GM19238 (cell line): ENCODE measurements at regions not wholly inside any gene's neighbourhood (a gene's known extent, or its start where the extent isn't known, plus 50 kb on each side); places are given as distances from the start of the nearest gene placed in this dataset.

ENCODE experiments used
- DNase-seq: peaks from one replicate; pipeline ENCODE4 v3.0.0; 2011; ENCODE audit warnings: low spot score; ENCODE audit not compliant: insufficient read length

DNA sequence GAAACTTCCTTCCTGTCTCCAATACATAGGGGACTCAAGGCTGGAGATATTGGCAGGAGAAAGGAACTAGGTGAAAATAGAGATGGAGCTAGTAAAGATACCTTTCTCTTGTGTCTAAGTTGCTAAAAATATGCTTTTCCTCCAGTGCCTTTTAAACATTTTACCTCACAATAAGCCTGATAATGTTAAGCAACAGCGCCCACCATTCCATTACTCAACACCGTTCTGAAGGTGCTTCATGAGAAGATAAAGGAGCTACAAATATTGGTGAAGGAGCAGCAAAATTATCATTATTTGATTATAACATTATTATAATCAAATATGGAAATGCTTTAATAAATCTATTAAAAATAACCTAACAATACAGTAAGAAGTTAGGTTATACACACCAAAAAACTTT, 83.6 kb upstream of the BARX2 start:
- DNase-seq, result no peak

DNA sequence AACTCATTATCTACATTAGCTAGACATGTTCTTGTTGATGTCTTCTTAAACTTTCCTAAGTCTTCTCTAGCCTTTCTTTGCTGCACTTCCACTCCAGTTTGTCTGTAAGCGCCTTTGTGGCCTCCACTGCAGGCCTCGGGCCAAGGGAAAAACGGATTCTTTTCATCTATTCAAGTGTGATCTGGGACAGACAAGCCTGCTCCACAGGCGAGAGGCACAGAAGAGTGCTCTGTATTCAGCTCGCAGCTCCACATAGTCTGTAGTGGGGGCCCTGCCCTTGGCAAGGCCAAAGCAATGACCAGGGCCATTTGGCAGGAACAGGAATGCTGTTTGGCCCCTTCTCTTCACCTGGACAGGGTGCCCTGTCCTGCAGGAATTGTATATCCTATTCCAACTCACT, 84.1 kb upstream of the BARX2 start:
- DNase-seq, result no peak

DNA sequence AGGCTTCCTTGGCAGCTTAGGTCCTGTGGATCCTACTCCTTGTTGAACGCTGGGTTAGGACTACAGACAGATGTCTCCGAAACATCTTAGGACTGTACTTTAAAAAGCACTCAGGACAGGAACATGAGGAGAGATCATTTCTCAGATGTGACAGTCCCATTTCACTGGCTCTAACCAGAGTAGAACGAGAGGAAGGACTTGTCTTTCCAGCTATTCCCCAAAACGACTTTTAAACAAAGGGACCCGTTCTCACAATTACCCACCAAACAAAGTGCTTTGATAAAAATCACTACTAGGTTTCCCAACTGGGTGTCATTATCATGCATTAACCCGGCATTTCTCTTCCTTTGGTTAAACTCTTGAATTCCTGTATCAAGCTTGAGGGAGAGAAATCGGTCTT, 84.7 kb upstream of the BARX2 start:
- DNase-seq, result no peak

DNA sequence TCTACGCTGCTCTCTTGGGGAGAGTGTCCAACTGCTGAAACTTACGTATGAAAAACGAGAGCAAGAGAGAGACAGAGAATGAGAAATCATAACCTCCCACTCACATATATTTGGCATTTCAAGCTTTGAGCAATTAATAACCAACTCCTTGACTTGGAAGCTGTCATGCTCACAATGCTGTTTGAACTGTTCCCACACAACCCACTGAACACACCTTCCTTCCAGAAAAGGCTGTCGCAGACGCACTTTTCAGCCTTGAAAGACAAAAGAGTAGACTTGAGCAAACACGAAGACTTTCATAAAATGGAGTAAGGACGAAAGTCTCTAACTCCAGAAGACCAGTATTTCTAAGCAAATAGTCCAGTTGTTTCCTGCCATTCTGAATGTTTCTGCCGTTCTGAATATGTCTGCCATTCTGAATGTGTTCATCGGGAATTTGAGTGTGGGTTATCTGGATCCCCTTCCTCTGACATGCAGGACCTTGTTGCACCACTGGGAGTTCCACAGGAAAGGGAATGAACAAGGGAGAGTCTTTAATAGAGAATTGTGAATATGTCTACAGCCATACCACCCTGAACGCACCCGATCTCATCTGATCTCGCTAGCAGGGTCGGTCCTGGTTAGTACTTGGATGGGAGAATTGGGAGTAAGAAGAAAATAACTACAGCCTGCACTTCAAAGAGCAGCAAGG, 86.2 kb upstream of the BARX2 start:
- no peak for DNase-seq

DNA sequence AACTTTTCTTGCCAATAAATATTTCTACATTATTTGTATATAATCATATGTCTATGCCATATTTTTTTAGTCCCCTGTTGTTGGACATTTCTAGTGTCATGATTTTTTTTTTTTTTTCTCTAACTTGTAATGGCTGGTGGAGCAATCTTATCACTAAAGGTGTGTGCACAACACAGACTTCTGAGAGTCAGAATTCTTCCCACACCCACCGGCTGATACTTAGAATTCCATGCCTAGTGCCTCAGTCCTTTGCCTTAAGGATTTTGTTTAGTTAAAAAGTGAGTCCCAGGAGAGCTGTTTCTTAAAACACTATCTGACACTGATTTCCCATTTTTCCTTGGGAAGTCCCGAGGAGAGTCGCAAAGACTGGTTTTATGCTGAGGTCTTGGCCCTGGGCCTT, 87.7 kb upstream of the BARX2 start:
- DNase-seq, result no peak

DNA sequence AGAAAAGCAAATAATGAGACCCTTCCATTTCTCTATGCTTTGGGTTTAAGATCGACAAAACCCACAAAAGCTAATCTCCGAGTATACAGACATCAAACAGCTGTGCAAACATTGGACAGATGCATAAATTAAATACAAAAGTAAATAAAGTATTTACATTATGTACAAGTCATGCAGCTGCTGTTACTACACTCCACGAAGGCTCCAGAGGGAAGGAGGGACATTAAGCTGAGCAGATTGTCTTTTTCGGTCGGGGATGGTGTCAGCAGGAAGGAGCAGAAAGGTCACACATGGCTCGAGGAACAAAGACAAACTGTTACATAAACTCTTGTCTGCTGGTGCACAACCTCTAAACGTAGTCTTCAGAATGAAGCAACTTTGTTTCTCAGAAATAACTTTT, 88.8 kb upstream of the BARX2 start:
- DNase-seq, result no peak

DNA sequence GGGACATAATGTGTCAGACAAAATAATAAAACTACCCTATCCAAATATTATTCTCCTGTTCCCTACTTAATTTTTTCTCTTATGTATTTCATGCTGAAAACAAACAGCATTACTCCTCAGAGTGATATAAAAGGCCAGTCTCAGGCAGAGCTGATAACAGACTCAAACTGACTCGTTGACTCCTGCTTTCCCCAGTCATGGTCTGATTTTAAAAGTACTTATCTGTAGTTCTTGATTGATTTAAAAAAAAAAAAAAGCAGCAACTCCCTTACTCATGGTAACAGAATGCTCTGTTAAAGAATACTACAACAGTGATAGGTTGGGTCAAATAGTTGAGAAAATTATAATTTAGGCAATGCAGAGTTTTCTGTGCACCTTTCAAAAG, 90.3 kb upstream of the BARX2 start:
- DNase-seq, result no peak

DNA sequence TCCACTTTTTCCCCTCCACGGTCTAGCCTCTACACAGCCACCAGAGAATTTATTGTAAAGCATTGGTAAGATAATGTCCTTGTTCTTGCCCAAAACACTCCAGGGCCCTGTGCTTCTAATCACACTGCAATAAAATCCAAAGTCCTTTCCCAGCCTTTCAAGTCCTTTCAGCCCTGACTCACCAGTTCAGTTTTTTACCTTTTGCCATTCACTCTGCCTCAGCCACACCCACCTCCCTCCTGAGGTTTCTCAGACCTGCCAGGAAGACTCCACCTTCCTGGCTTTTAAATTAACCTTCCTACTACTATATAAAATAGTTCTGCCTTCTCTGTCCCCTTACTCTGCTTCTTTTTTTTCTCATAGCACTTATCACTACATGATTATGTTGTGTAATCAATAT, 91.0 kb upstream of the ARHGAP32 start:
- DNase-seq, result no peak

DNA sequence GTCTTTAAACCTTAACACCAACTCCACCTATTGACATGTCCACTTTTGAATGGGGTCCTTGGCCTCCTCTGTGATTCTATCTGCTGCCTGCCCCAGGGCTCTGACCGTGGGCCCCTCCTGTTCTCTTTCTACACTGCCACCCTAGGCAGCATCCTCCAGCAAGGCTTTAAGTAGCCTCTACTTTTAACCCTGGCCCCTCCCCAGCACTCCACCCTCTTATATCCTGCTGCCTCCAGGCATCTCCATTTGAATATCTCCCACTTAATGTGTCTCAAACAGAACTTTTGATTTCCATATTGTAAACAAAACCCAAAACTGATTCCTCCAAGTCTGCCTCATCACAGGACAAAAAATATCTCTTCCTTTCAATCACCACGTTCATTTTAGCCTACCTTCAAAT, 90.5 kb upstream of the ARHGAP32 start:
- no peak for DNase-seq

DNA sequence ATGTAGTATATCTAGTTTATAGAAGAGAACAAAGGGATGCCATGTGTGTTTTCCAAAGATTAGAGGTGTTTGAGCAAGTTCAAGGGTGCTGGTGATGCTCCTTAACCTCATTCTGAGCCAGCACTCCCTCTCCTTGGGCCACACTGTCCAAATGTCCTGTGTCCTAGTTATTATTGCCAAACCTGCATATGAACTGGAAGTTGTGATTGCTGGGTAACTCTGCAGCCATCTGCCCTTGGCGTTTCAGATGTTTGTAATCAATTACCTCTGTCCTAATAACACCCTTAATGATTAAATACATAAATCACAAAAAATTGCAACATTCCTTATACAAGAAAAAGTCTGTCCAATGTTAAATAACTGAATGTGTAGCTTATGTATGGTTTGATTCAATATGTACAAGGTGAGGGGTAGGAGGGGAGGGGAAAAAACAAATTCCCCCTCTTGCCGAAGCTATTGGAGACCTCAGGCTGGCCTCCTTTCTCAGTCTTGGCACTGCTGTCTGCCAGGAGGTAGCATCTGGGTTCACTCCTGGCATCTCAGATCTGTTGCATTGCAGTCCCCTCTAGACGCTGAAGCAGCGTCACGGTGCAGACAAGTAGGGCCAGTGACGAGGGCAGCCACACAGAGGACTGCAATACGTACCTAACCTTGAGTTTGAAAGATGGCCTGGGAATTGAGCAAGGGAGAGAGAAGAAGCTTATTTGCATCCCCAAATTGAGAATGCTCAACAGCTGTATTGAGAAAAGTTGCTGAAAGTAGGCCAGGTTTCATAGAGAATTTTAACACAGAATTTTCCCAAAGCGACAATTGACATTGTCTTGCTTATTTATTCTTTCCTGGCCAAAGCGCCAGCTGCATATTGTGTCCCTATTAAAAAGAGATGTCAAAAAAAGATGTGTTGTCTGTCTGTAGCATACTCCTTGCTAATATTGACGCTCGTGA, 89.6 kb upstream of the ARHGAP32 start:
- no peak for DNase-seq

DNA sequence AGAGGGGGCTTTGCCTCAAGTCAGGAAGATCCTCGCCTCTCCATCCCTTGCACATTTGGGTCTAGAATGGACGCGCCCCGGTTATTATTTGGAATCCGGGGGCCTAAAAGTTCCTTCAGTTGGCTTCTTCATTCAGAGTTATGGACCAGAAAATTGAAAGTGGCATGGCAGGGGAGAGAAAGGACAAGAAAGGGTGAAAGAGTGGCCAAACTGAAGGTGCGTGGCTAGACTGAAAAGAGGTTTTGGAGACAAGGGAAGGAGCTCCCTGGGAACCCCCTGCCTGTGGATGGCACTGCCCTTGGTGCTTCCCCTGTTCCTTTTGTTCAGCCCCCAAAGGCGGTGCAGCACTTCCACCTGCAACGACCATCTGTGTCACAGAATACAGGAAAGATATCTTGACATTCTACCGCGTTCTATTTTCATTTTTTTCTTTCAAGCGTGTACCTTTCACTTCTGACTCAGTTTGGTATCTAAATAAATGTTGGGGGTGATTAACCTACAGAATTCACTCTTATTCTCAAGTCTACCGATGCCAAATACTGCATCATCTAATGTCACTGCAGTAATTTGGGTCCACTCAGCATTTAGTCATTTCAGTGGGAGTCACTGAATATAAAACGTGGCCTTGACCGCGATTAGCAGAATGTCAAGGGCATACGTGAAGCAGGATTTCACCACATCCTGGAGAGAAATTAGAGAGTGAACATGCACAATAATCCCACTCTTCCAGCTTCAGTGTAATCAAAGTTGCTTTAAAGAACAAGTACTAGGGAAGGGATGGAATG, 88.1 kb upstream of the ARHGAP32 start:
- DNase-seq, result no peak

DNA sequence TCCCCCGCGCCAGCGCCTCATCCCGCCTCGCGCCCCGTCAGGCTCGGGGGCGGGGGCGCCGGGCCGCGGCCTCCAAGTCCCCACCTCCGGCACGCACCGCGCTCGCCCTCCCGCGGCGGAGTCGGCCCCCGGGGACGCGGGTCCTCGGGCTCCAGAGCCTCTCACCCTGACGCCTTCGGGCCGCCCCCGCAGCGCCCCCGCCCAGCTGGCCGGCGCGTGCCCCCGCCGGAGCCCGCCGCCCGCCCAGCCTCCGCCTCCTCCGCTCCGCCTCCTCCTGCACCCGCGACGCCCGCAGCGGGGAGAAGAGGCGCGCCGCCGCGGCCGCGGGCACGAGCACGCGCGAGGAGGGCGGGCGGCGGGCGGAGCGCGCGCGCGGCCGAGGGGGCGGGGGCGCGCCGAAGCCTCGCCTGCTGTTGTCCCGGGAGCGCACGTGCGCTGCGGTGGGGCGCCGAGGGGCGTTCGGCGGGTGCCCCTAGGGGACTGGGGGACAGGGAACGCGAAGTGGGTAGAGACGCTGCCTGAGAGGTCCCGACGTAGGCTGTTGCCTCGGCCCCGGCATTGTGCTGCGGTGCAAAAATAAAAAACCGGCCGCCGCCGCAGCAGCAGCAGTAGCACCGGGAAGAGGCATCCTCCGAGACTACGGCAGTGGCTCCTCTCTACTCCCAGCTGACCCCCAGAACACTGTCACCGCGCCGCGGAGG, 87.4 kb upstream of the ARHGAP32 start:
- peak; percentile 28 for DNase-seq

DNA sequence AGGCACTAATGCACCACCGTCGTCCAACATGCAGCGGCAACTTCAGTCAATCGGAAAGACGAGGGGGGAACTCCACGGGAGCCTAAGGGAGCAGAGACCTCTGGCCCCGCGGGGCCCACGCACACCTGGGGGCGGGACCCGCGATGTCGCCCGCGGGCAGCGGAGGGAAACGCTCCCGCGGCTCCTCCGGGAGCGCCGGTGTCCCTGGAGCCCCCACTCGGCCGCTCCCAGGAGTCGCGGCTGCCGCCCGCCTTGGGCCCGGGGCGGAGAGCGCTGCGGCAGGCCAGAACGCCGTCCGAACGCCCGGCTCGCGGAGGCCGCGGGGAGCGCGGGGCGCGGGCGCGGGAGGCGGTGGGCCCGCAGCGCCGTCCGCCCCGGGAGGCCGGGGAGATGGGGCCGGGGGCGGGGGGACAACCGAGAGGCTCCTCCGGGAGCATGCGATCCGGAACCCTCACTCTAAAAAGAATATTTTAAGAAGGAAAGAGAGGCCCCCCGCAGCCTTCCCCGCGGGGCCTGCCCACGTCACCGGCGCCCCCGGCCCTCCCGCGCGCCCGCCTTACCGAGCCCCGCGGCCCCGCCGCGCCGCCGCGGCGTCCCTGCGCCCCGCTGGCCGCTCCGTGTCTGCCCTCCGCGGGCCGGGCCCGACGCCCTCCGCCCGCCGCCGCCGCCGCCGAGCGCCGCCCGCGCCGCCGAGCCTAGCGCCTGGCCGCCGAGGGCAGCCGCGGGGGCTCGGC, 86.6 kb upstream of the ARHGAP32 start:
- no peak for DNase-seq

DNA sequence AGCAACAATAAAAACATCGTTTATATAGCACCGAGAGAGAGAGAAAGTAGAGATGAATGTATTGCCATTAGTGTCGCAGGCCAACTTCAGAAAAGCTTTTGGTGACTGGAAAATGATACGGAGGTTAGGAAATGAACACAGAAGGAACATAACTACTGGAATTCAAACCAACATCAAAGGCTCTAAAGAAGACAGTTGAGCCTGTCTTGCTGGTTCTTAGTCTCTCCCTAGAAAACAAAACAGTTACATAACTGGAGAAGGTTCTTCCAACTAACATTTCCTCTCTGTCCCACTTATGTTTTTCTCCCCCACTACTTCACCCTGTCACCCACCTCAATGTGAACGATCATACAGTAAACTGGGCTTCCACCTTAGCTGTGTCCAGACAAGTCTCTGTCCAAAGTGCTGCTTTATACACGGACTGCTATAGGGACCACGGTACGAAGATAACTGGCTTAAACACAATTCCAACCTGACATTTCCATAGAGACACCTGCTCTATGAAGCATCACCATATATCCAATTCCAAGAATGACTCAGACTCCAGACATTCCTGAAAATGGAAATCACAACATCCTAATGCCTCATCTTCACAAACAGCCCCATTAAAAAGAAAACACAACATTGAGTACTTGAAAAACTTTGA, 85.2 kb upstream of the ARHGAP32 start:
- no peak for DNase-seq

DNA sequence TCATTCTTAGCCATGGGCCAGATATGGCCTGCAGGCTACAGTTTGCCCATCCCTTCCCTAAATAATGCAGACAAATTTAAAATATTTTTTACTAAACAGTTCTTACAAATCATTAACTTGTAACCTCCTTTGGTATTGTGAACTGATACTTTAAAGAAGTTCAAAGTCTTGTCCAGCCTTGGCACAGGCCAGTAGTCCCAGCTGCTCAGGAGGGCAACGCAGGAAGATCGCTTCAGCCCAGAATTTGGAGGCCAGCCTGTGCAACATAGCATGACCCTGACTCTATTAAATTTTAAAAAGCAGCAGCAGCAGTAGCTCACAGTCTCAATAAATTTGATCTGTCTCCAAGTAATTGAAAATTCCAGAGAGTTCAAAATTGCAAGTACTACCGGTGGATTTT, 83.7 kb upstream of the ARHGAP32 start:
- DNase-seq, result no peak

DNA sequence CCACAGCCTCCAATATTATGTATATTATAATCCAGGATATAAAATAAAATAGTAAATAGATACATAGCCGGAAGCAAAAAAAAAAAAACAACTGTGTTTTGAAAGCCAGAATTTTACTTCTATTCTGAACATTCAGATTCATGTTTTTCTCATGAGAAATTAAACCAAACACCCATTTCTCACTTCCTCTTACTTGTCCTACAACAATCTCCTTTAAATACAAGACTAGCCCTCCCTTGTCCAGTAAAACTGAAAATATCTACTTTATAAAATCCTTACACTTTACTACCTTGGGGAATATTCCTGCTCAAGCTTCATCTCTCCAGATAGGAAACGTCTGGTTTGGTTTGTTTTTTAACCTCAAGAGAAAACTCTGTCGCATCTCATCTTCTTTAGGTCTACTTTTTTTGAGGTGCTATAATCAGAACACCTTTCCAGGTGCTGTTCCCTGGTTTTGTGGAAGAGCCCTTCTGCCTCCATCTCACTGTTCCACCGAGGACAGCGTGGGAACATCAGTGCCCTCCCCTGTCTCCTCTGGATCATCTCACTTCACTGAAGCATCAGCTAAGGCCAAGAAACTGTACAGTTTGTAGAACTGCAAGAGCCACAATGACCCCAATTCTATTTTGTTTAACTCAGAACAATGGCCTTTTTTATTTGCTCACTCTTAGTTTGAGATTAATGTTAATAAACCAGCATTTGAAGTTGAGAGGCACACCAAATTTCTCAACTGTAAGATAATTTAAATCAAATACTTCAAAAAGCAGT, 82.0 kb upstream of the ARHGAP32 start:
- no peak for DNase-seq

DNA sequence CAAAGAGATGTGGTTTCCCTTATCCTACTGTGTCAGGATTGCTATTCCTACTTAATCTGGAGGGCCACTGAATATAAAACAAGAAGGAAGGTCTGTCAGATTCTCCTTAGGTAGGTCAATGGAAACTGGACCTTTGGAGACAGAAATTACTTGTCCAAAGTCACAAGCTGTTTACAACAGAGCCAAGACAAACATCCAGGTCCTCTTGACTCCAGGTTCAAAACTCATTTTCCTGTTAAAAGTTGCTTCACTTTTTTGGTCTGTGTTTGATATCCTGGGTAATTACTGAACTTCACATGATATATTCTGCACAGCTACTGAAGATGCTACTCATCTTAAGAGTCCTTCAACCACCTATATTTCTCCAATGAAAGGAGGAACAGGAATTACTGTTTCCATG, 81.2 kb upstream of the ARHGAP32 start:
- no peak for DNase-seq

DNA sequence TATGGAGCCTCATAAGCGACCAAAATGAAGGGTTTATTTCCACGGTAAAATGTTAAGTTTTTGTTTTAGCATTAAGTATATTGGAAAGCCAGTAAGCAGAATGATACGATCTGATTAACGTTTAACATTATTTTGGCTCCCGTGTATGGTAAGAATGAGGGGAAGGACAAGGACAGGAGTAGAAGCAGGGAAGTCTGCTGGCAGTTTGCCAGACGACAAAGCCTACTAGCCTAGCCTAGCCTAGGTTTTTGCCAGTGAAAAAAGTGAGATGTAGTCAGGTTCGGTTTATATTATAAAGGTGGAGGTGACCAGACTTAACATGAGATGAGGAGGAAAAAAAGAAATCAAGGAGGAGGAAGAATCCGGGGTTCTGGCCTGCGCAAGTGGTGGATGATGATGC, 78.9 kb upstream of the ARHGAP32 start:
- DNase-seq, result no peak

DNA sequence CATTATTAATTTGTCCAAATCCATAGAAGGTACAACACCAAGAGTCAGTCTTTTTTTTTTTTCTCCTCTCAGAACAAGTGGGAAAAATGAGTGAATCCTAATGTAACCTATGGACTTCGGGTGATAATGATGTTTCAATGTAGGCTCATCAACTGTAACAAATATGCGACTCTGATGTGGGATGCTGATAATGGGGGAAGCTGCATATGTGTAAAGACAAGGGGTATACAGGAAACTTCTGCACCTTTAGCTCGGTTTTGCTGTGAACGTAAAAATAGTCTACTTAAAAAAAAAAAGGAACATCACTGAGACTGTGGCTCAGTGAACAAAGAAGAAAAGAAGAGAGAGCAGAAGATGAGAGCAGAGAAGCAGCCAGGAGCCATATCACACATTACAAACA, 78.3 kb upstream of the ARHGAP32 start:
- DNase-seq, result no peak

DNA sequence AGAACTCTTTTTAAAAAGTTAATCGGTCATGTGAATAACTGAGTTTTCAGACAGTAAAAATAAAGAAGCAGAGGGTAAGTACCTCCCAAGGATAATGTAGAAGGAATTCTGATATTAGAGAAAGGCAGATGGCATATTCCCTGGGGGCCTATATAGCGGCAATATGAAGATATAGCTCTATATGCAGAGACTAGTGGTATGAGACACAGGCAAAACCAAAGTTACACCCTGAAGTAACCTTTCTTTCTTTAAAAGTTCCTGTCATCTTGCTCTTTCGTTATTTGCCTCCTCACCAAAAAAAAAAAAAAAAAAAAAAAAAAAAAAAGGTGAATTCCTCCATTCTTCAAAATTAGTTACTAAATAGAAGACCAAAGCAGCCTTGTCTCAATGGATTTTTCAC, 76.2 kb upstream of the ARHGAP32 start:
- DNase-seq, result no peak
